ENCODE measurements at regions not wholly inside any gene's neighbourhood (a gene's known extent, or its start where the extent isn't known, plus 50 kb on each side); places are given as distances from the start of the nearest gene placed in this dataset.

- TF ChIP-seq POLR2AphosphoS5 (IDR thresholded peaks at IDR 0.05) (no peak), CTCF (IDR thresholded peaks at IDR 0.05 in 8 of 11, conservative IDR thresholded peaks at IDR 0.05 in 3 of 11) (no peak)
Observed at GRCh38 chr12:58252914-58253313, 311.5 kb downstream of the ATP23 start.

All from spleen (tissue), 7 donors.